Superior temporal gyrus (tissue), 1 donor: ENCODE measurements at regions not wholly inside any gene's neighbourhood (a gene's known extent, or its start where the extent isn't known, plus 50 kb on each side); places are given as distances from the start of the nearest gene placed in this dataset.

Experiments used
- DNase-seq: peaks from one replicate; pipeline ENCODE4 v3.0.0-alpha.2; 2016; ENCODE audit errors: extremely low spot score

DNA sequence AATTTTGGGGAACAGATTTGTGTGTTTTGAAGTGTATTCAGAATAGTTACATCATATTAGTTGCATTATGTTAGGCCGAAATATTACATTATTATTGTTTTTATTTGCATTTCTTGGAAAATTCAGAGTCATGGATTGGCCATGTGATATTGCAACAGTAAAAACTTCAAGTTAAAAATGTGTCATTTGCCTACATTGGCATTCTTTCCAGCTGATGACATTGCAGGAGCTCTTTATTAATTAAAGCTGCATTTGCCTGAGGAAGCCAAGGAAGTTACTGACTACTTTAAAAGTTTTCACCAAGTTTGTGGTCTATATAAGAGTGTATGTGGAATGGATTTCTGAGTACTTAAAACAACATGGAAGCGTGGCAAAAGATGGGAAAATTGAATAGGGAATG lies 726.4 kb upstream of the SGO1 start:
- DNase-seq = no peak

DNA sequence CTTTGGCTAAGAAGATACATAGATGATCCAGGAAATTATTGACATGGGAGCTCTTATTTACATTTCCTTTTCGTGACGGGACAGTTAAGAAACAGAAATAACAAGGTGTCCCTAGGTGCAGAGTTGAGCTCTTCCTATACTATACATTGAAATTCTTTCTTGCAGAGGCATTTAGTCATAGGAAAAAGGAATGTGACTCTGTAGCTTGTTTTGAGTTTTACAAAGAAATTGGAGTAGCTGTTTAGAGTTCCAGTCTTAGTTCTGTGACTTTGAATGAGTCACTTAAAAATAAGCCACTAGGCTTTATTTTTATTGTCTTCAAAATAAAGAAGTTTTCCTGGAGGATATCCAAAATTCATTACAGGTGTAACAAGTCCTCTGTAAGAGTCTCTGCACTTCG lies 723.5 kb upstream of the SGO1 start:
- no peak for DNase-seq

- DNase-seq = no peak
Measured at GRCh38 chr3:20905210-20905805, 719.3 kb upstream of the SGO1 start.

GRCh38 chr3:20904671-20905070 lies 718.7 kb upstream of the SGO1 start:
- DNase-seq = no peak

- no peak for DNase-seq
Measured at GRCh38 chr3:20898962-20899361, 713.0 kb upstream of the SGO1 start.

DNA sequence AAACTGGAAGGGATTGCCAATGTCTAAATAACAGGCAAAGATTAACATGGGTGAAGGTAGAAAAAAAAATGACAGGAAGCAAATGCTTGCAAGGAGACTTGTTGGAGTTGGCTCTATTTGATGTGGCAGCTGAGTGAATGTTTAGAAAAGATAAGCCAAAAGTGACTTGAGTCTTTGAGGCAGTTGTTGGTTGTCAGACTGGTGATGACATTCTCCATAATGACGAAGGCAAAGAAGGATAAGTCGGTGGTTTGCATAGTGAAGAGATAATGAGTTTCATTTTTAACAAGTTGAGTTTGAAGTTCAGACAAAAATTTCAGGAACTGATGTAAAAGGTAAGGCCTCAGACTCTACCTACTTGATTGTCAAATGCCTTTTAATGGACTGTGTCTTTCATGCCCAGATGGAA lies 704.1 kb upstream of the SGO1 start:
- DNase-seq = no peak

DNA sequence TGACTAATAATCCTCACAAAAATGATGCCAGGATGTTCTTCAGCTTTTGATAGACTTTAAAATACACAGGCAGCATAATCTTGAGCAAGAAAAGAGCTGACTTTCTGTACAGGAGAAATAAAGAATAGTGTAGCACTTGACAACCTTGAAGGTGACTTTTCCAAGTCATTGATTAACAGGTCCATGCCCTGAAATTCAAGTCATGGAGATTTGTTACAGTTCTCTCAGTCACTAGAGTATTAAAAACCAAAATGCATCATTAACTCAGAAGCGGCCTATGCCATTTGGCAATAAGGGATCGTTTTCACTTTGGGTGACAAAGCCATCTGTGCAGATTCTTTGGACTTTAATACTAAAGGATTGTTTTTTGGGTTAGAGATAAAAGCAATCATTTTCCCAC lies 692.7 kb upstream of the SGO1 start:
- DNase-seq = no peak

- no peak for DNase-seq
Measured at GRCh38 chr3:20873235-20873634, 687.2 kb upstream of the SGO1 start.

DNA sequence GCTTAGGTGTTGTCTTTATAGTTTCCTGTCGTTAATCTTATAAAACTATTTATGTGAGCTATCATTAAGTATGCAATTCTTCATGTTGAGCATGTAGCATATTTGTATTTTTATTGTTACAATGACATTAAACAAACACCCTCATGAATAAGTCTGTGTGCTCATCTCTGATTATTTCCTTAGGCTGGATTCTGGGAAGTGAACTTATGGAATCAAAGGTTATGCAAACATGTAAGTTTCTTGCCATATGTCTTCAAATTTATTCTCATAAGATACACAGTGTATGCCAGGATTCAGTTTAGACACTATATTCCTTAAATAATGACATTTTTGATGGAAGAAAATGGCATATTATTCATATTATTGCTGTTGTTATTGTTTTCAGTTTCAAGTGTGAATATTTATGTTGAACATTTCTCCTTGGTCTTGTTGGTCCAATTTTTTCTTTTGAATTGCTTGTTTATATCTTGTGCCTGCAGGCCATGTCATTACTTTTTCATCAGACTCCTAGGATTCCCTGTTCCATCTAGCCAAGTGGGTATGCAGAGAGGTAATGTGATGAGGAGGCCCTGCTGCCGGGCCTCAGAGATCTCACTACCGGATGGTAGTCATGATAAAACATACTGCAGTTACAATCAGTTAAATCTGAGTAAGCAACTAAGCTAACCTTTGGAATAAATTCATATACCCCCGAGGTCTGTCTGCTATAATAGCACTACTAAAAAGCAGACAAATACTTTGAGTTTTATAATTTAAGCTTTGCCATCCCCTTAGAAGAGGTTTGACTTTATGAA lies 684.3 kb upstream of the SGO1 start:
- DNase-seq = no peak

DNA sequence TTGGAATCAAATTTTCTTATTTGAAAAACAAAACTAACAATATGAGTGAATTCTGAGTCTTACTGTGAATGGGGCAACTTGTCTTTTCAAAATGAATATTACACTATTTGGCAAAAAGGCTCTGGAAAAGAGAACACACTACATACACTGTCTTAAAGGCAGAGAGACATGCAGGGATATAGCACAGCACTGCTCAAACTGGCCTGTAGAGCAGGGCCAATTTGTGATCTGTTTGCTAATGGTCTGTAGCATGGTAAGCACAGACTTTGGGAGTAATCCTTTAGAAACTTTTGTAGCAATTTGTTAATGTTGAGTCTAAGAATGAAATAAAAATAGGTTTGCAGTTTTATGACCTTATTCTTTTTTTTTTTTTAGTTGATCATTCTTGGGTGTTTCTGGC lies 679.8 kb upstream of the SGO1 start:
- no peak for DNase-seq

DNA sequence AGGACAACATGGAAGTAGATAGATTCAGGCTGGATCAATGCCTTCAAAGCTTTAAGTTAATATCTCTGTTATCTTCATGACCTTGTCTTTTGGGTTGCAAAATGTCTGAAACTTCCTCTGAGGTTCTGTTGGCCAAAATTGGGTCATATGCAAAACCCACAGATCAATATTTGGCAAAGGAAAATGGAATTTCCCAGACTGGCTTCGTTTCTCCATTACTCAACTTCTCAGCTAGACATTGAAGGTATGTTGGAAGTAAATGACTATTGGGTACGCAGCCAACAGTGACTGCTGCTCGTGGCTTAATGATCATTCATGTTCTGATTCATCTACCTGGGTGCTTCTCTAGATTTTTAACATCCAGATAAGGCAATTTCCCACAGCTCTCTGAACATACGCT lies 675.4 kb upstream of the SGO1 start:
- DNase-seq = no peak

DNA sequence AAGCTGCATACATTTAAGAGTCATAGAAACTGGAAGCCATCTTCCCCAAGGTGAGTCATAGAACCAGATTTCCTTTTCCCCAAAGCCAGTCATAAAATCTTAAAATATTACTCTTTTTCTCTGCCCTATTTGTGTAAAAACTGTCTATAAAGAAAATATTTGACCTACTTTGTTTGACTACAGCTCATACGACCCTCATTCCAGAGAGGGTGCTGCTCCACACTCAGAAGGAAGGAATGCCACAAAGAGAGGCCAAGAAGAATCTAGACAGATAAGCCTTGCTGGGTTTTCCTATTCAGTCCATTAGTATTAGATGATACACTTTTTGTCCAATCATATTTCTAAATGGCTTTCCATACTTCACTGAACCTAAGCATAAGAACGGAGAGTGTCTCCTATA lies 671.6 kb upstream of the SGO1 start:
- no peak for DNase-seq

GRCh38 chr3:20853890-20854289 lies 667.9 kb upstream of the SGO1 start:
- no peak for DNase-seq

DNA sequence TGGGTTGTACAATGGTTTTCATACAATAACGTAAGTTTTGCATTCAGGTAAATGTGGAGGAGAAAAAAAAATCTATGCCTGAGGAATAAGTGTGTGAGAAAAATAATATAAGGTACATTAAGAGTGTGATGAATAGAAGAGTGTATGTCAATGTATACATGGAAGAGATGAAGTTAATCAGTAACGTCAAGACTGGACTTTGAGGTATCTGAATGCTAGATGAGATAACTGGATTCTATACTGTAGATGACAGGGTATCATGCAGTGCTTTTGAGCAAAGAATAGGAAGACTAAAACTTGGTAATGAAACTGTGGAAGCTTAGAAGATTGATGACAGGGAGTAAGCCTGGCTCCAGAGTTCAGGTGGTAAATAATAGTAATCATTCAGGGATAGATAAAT lies 666.7 kb upstream of the SGO1 start:
- no peak for DNase-seq

- no peak for DNase-seq
Measured at GRCh38 chr3:20849975-20850374, 664.0 kb upstream of the SGO1 start.

DNA sequence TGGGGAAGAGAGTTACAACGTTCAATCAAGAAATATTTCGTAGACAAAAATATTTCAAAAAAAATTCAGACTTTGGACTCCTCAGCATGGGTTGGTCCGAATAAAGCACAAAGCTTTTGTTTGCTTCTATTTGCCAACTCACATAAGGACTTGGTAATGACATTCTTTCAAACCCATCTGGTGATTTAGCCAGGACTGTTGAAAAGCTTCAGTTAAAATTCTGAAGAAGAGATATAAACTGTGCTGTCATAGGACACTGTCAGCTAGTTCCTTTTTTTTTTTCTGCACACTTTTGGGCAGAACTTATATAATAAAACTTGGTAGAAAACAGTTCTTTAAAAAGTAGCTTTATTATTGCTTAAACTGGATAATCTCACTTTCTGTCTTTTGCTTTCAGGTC lies 660.8 kb upstream of the SGO1 start:
- DNase-seq = no peak

DNA sequence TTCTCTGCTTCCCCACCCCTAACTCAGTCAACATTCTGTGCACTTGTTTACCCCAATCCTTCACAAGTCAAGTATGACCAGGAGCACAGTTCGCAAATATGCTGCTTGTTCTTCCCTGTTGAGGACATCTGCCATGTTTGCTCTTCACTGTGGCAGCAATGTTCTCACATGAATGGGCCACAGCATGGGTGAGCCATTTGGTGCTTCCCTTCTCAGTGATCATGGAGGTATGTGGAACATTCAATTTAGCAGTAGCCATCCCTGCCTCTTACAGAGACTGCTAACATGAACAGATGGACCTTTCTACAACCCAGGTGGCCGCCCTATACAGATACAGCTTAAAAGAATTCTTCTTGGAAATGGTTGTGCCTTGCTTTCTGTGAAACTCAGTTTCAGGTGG lies 660.1 kb upstream of the SGO1 start:
- DNase-seq = no peak

DNA sequence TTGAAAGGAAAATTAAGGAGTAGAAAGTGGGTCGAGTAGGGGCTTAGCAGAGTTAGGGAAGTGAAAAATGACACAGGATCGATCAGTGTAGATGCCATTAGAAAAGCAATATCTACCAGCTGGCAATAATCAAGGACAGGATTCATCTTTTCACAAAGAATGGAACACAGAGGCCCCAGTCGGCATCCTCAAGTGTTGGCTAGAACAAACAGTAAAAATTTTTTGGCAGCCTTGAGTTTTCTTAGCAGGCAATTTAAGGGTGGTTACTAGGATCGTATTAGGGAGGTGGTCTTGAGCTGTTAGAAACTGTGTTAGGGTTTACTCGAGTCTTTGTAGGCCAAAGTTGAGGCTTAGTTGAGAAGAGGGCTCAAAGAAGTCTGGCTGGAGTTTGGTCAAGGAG lies 658.8 kb upstream of the SGO1 start:
- no peak for DNase-seq

- no peak for DNase-seq
Measured at GRCh38 chr3:20842594-20843436, 656.8 kb upstream of the SGO1 start.

GRCh38 chr3:20842002-20842401 lies 656.0 kb upstream of the SGO1 start:
- DNase-seq = no peak

- no peak for DNase-seq
Measured at GRCh38 chr3:20837676-20838302, 651.8 kb upstream of the SGO1 start.

GRCh38 chr3:20836801-20837200 lies 650.8 kb upstream of the SGO1 start:
- no peak for DNase-seq
